ENCODE measurements at regions not wholly inside any gene's neighbourhood (a gene's known extent, or its start where the extent isn't known, plus 50 kb on each side); places are given as distances from the start of the nearest gene placed in this dataset.

- in situ Hi-C loops (cut with HindIII; ENCODE audit: low pct_ligation_motif_present, low sequenced_read_pairs): no loop called here
- no peak for DNase-seq
- Histone ChIP-seq H3K27me3 (replicated peaks) (no peaks in the 10 kb centered on the region), H3K27ac (no peak overlapping the region), H3K4me3 (ENCODE audit: low read depth, low read length) (no peak overlapping the region), H3K36me3 (replicated peaks) (no peaks in the 10 kb centered on the region)
- no peak for TF ChIP-seq CTCF (IDR thresholded peaks at IDR 0.05; ENCODE audit: low read depth, low read length, missing control alignments)
These were observed 188.6 kb upstream of the HABP2 start for GRCh38 chr10:113364227-113364626.

GRCh38 chr10:113368666-113369364, 184.0 kb upstream of the HABP2 start:
- TF ChIP-seq CTCF (IDR thresholded peaks at IDR 0.05; ENCODE audit: low read depth, low read length, missing control alignments): no peak
- no peak for DNase-seq
- in situ Hi-C loops (cut with HindIII; ENCODE audit: low pct_ligation_motif_present, low sequenced_read_pairs): no loop called here
- Histone ChIP-seq H3K4me3 (ENCODE audit: low read depth, low read length) (no peak overlapping the region), H3K27me3 (replicated peaks) (no peaks in the 10 kb centered on the region), H3K27ac (no peak overlapping the region), H3K36me3 (replicated peaks) (no peaks in the 10 kb centered on the region)

- H3K4me3 ChIP-seq (ENCODE audit: low read depth, low read length): no peak overlapping the region
- no peak overlapping the region for H3K27ac ChIP-seq
- in situ Hi-C loops (cut with HindIII; ENCODE audit: low pct_ligation_motif_present, low sequenced_read_pairs): no loop called here
- H3K36me3 ChIP-seq (replicated peaks): no peaks in the 10 kb centered on the region
- H3K27me3 ChIP-seq (replicated peaks): no peaks in the 10 kb centered on the region
- TF ChIP-seq CTCF (IDR thresholded peaks at IDR 0.05; ENCODE audit: low read depth, low read length, missing control alignments): no peak
- DNase-seq: no peak
These were observed 183.5 kb upstream of the HABP2 start for GRCh38 chr10:113369365-113369694.

- Histone ChIP-seq H3K27me3 (replicated peaks) (no peaks in the 10 kb centered on the region), H3K27ac (no peak overlapping the region), H3K36me3 (replicated peaks) (no peaks in the 10 kb centered on the region), H3K4me3 (ENCODE audit: low read depth, low read length) (no peak overlapping the region)
- in situ Hi-C loops (cut with HindIII; ENCODE audit: low pct_ligation_motif_present, low sequenced_read_pairs): no loop called here
- no peak for DNase-seq
- no peak for TF ChIP-seq CTCF (IDR thresholded peaks at IDR 0.05; ENCODE audit: low read depth, low read length, missing control alignments)
These were observed 176.4 kb upstream of the HABP2 start for GRCh38 chr10:113376428-113376827.

- in situ Hi-C loops (cut with HindIII; ENCODE audit: low pct_ligation_motif_present, low sequenced_read_pairs): no loop called here
- H3K27ac ChIP-seq: no peak overlapping the region
- H3K27me3 ChIP-seq (replicated peaks): no peaks in the 10 kb centered on the region
- no peak for DNase-seq
- no peaks in the 10 kb centered on the region for H3K36me3 ChIP-seq (replicated peaks)
- TF ChIP-seq CTCF (IDR thresholded peaks at IDR 0.05; ENCODE audit: low read depth, low read length, missing control alignments): no peak
- no peak overlapping the region for H3K4me3 ChIP-seq (ENCODE audit: low read depth, low read length)
These were observed 173.8 kb upstream of the HABP2 start for GRCh38 chr10:113379091-113379490.

GRCh38 chr10:113381416-113381815, 171.4 kb upstream of the HABP2 start:
- H3K27ac ChIP-seq: no peak overlapping the region
- in situ Hi-C loops (cut with HindIII; ENCODE audit: low pct_ligation_motif_present, low sequenced_read_pairs): no loop called here
- no peak overlapping the region for H3K4me3 ChIP-seq (ENCODE audit: low read depth, low read length)
- no peak for DNase-seq
- H3K27me3 ChIP-seq (replicated peaks): no peaks in the 10 kb centered on the region
- H3K36me3 ChIP-seq (replicated peaks): no peaks in the 10 kb centered on the region
- no peak for TF ChIP-seq CTCF (IDR thresholded peaks at IDR 0.05; ENCODE audit: low read depth, low read length, missing control alignments)

Data from brain microvascular endothelial cell (primary cell).